NCI-H2029 treated with DMSO at 0.1 percent for 48 hours (cell line): ENCODE measurements at regions not wholly inside any gene's neighbourhood (a gene's known extent, or its start where the extent isn't known, plus 50 kb on each side); places are given as distances from the start of the nearest gene placed in this dataset.

Experiments
- DNase-seq: peaks from one replicate; lab custom pipeline; 2025; lab: John Stamatoyannopoulos, UW

DNA sequence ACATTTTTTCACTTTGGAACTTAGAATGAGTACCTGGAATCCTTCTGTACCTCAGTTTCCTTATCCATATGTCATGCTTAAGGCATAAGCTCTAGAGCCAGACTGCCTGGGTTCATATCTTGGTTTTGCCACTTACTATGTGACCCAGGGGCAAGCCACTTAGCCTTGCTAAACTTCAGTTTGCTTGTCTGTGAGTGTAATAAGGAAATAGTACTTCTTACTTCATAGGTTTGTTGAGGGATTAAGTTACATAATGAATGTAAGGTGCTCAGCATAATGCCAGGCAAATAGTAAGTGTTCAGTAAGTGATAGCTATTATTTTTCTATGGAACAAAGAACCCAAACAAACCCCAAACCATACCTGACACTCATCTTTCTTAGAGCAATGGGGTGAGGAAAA, 225.1 kb downstream of the BCAT1 start:
- DNase-seq, result no peak

DNA sequence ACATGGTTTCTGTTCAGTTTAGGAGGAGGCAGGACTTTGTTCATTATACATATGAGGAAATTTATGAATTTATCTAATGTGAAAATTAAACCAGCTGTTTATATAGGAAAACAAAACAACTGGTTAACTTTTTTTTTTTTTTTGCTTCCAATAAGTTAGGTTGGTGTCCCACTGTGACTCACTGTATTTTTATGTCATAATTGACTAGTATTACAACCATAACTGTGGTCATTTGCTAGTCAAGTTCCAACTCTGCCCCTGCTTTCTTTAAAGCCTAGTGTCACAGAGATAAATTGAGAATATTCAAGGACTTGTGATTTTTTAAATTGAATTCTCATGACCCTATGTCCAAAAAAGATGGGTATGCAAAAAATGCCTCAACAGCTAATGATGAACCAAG, 227.7 kb downstream of the BCAT1 start:
- no peak for DNase-seq

DNA sequence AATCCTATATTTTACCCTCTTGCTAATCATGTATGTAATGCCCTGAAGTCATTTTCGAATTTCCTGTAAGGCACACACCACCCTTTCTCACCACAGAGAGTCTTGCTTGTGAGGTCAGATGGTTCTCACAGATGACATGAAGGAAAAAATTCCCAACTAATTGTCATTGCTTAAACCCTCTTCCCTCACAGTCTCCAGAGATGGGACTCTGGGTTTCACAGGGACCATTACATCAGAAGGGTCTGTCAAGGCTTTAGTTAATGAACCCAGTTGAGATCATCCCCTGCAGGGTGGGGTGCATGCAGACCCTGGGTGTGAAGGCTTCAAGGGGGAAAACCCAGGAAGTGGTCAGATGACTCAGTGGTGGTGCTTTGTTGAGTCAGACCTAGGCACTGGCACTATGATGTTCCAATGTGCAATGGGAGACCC, 229.6 kb downstream of the BCAT1 start:
- no peak for DNase-seq

DNA sequence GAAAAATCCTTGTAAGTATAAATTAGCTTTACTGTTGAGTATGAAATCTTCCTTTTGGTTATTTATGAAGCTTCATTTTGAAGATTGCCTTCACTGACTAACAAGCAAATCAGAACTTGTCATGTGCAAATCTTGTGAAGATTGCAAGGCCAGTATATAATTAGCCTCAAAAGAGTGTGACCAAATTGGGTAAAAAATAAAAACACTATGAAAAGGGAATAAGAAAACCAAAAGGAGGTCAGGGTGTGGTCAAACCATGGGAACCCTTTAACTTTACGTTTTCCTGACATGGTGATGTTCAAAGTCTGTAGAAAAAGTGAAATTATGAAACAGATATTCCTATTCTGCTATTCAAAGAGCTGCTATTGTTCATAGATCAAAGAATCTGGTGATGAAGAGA, 230.3 kb downstream of the BCAT1 start:
- no peak for DNase-seq

DNA sequence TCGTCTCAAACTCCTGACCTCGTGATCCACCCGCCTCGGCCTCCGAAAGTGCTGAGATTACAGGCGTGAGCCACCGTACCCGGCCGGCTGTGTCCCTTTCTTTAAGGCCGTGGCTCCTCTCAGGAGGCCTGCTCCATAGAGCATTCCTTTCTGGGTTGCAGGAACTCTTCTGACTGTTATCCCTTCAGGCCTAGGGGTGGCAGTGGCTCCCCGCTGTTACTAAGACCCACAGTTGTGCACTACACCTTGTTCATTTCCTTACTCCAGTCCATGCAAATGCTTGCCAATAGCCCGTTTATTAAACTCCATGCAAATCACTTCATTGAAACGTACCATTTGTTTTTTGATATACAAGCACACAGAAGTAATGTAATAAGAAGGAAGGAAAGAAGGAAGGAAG, 234.7 kb downstream of the BCAT1 start:
- no peak for DNase-seq

DNA sequence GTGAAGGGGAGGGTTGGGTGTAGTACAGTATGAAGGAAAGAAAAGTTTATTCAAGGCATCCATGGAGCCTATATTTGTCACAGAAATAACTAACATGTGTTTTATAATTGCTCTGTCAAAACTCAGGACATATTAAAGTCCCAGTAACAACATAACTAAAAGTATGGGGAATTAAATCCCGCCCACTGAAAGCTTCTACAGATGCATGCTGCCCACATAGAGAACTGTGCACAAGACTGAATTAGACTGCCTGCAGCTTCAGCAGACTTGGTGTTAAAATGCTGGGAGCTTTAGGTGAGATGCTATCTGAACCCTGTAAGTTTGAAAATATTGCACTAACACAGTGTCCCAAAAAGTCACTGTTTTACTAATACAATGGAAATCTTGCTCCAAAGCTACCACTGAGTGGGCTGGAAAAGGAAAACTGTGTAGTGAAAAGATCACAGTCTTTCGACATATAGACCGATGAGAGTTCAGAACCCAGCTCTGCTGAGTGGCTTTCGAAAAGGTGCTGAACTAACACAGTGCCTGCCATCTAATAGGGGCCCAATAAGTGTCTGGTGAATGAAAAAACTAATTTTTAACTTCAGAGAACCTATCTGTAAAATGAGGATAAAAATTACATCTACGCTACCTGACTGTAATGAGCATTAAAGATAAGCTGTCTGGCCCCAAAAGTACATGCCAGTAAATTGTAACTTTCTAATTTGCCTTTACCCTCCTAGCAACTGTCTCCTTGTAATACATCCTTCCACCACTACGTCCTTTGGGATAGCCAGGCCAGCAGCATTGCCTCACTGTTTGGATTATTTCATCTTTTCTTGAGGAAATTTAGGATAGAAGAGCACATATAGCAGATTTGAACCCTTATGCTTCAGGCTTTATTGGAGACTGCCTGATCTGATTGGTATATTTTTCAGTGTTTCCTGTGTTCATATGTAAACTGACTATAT, 237.6 kb downstream of the BCAT1 start:
- DNase-seq, result no peak

DNA sequence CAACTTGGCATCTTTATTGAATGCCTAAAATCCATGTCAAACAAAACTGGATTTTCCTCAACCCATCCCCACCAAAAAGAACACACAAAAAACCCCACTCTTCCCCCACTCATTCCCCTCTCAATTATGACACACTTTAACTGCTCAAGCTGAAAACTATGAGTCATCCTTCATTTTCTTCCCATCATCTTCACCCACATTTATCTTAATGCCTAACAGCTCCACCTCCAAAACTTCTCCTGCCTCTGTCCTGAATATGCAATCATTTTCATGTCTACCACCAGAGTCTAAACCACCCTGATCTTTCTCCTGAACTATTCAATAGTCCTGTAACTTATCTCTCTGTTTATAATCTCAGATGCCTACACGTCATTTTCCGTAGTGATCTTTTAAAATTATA, 239.7 kb downstream of the BCAT1 start:
- no peak for DNase-seq

DNA sequence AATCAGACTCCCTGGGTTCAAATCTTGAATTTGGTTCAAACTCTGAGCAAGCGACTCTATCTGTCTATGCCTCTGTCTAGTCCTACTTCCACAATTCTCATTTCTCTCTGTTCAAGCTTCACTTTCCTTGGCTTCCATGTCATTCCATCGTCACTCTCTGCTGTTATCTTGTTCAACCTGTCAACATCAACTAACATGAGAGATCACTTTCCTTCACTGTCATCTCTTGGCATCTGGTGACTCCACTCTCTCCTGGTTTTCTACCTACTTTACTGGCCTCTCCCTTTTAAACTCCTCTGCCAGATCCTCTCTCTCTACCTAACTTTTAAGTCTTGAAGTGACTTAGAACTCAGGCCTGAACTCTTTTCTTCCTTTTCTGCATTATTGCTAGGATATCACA, 240.2 kb downstream of the BCAT1 start:
- no peak for DNase-seq

DNA sequence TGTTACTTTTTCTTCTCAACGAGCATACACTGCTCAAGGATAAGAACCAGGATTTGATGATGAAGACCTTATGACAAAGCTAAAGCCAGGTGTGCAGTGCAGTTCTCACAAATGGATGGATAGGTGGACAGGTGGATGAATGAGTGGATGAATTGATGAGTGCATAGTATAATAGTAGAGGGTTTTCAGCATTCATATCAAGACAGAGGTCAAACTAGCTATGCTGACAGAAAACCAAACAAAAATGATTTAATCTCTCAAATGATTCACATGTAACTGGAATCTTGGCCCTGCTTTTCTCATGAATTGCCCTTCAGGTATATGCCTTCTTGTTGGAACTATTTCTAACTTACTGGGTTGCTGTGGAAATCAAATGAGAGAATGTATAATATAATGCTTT, 240.9 kb downstream of the BCAT1 start:
- no peak for DNase-seq

DNA sequence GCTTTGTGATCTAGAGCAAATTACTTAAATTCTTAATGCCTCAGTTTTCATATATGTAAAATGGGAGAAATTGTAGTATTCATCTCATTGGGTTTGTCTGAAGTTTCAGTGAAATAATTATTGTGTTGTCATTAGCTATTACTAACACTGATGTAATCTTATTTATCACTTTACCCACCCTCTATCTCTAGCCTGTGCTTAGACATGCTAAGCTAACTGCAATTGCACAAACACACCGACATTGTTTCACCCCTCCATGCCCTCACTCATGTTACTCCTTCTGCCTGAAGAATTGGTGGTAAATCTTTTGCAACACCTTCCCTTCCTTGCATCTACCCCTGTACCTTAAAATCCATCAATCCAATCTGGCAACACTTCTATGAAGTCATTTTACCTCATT, 241.6 kb downstream of the BCAT1 start:
- DNase-seq, result no peak

DNA sequence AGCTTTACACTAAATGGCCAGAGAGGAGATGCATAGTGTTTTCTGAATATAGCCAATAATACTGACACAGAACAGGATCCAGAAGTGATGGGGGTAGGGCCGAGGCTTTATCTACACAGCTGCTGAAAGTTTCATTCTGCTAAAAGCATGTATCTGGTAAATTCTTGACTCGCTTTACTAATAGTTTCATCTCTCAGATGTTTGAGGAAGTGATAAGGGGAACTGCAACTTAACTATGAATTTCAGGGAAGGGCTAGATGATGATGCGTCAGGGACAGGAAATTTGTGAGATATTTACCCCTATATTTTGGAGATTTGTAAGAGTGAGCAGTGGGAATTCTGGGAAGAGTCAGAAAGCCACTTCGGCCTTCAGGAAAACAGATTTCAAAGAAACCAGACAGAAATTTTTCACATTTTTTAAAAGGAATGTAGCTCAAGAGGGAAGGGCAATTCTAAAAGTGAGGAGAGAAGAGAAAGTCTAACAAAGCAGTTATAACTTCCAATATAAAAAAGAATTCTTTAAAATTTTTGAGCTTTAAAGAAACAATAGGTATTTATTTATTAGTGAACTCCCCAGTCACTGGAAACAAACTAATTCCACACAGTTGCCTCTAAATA, 243.1 kb downstream of the BCAT1 start:
- DNase-seq, result no peak

DNA sequence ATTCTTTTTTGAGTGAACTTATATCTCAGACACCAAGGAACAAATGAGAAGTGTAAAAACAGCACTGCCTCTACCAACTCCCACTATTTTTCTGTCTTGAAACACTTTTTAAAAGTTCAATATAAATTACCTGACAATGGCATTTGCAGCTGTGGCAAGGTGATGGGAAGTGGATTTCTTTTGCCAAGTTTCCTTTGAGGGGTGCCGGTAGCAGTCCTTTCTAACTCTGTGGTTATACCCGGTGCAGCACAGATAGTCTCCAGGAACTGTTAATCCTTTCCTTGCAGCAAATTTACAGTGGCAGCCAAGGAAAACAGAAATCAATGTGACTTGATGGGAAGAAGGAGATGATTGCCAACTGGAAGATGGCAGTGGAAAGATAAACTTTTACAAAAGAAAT, 243.7 kb downstream of the BCAT1 start:
- DNase-seq, result no peak

DNA sequence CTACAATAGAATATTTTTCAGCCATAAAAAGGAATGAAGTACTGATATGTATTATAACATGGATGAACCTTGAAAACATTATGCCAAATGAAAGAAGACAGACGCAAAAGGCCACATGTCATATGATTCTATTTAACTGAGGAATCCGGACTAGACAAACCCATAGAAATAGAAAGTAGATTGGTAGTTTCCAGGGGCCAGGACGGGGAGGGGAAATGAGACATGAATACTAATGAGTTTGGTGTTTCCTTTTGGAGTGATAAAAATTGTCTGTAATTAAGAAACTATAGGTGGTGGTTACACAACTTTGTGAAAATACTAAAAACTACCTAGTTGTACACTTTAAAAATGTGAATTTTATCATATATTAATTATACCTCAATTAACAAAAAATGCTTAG, 247.6 kb downstream of the BCAT1 start:
- DNase-seq, result no peak

DNA sequence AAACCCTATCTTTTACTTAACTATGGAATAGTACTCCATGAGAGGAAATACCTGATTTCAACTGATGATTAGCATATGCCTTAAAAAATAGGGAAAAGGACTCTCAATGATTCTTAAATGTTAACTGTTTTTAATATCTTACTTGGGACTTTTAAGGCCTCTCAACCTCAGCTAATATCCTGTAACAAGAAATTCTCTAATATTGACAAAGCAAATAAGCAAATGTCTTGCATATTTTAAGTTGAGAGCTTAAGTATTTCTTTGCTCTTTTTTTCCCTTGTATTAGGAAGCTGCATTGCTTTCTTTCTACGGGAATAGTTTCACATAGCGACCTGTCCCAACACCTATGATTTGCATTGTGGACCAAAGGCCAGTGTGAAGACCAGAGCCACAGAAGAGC, 249.9 kb downstream of the BCAT1 start:
- DNase-seq, result no peak

DNA sequence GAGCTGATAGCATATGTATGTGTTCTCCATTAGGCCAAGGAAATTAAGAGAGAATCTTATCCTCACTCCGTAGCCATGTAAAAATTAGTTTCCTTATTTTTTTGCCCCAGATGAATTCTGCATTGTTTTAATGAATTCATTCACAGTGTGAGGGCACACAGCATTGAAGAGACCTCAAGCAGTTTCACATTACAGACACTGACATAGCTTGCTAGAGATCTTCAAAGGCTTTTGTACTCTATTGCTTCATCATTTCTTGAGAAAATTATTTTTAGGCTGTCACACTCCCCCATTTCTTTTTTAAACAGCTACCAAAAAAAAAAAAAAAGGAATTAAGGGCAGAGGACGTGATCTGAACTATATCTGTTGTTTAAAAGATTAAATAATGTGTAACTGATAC, 251.1 kb downstream of the BCAT1 start:
- no peak for DNase-seq

DNA sequence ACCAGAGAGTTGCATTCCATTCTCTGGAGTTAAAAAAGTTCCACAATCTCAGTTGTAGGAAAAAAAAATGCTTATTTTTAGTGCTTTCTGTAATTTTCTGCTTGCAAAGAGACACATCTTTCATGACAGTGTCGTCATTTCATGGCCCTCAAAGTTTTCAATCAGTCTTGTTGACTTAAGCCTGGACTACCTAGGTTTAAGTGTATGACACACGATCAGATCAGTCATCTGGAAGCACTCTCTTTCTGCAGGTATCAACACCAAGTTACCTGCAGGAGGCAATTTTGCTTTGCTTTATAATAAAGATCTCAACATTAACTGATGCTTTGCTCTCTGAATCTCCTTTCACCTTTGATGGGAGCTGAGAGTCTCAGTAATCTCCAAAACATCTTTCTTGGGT, 251.6 kb downstream of the BCAT1 start:
- no peak for DNase-seq

DNA sequence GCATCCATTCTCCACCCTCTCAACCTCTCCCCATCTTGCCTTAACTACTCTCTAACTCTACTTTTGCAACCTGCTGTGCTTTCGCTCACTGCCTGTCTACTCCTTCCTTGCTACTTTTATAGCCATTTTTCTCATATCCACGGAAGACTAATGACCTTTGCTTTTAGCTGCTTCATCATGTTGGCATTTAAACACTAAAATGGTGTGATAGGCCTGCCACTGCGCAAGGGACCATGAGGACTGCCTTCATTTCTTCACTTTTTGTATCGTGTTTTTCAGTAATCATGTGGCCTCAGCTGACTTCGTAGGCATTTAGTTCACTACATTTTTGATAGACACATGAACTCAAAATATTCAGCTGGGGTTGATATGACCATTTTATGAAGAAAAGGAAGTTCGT, 252.1 kb downstream of the BCAT1 start:
- DNase-seq, result no peak

DNA sequence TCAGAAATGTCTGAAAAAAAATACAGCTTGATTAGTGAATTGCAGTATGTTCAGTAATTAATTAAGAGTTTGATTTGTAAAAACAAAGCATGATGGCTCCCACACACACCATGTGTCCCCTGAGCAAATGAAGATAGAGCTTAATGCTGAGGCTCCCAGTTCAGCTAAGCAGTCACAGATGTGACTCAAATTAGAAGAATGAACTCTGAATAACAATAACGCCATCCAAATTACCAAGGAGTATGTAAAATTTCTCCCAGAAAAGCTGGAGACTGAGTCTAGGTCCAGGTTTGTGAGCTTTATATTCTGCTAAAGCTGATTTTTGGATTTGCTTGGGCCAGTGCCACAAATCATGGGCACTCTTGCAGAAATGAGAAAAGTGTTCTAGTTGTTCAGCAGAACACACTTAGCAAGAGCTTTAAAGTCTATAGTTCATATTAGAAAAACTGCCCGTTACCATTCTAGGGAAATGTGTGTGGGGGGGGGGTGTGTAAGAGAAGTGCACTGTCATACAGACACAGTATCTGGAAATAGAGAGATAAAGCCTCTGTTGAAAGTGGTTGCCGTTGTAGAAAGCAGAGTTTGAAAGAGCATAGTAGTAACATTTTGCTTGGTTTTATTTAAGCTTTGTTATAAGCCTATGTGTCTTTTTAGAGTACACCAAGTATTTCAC, 253.1 kb downstream of the BCAT1 start:
- DNase-seq, result no peak

DNA sequence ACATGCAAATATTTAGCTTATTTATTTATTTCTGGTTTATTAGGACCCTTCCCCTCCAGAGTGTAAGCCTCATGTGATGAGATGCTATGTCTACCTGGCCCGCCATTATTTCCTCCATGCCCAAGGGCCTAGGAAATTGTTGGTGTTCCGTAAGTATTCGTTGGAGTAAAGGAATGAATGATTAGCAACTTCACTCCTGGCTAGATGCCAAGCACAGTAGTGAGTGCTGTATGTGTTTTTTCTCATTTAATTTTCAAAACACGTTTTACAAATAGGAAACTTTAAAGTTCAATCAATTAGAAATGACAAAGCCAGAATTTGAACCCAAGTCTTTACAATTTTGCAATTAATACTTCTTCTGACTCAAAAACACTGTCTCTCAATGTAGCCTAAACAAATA, 253.8 kb downstream of the BCAT1 start:
- no peak for DNase-seq

DNA sequence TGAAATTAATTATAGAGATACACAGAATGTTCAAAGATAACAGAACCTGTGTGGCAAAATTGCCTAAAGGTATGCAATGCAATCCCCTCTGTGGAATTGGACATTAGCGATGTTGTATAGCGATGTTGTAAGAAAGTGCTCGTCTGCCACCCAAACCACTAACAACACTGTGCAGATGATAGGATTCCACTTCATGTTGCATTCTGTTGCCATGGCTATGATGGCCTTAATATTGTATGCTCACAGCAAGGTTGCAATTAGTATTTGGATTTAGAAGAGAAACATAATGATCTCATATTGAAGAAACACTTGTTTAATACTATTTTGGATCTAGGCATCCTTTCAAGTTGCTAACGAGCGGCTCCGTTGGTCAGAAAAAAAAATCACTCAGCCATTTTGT, 260.3 kb downstream of the BCAT1 start:
- DNase-seq, result no peak

DNA sequence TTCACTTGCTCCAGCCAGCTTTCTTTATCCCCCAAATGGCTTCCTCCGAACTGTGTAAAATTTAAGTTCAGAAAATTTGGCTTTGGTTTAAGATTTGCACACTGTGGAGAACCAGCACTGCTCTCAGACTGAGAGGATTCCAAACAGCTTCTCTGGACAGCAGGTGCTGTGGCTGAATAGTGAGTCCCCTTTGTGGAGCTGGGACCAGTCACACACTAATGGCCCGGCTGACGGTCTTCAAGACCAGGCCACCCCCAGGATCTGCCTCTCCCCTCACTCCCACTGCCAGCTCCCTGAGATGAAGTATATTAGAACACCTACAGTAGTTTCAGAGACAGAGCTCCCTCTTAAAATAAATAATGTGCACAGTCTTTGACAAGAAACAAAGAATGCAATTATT, 267.3 kb downstream of the BCAT1 start:
- DNase-seq, result no peak

DNA sequence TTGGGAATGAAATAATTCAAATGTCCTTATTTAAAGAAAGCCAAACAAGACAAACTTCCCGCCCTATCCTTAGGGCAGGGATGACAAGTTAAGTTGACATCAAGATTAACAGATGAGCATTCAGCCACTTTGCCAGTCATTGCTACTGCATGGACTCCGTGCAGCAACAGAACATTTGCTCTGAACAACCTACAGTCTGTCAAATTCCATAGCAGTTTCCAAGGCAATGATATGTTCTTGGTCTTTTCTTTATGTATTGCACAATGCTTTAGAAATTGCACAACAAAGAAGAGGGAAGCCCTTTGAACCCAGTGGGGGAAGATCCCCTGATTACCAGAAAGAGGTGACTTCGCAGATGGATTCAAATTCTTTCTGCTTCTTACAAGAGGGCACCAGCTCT, 269.8 kb downstream of the BCAT1 start:
- DNase-seq, result no peak

DNA sequence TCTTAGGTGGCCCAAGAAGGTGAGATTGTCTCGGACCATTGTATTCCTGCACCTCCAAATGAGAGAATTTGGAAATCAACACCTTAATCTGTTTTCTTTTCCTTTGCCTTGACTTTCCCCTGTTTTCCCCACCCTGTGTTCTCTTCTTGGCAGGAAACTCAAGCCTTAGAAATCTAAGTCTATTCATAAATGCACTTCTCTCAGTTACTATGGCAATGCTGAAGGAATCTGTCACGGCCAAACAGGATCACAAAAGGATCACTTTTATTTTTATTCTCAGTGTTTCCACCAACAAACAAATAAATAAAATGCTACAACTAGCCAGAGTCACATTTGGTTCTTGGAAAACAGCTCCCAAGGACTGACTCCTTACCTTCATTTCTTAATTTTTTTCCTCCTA, 270.5 kb downstream of the BCAT1 start:
- no peak for DNase-seq
